Osteocyte (in vitro differentiated cells): ENCODE measurements at regions not wholly inside any gene's neighbourhood (a gene's known extent, or its start where the extent isn't known, plus 50 kb on each side); places are given as distances from the start of the nearest gene placed in this dataset.

ENCODE experiments used
- DNase-seq: peaks from one replicate; pipeline ENCODE4 v3.0.0; 2021; ENCODE audit warnings: mixed read lengths; ENCODE audit not compliant: unreplicated experiment; ENCODE audit errors: extremely low spot score
- H3K27ac Mint-ChIP-seq: one replicate; pipeline ENCODE4 v1.8.0; 2021; ENCODE audit warnings: mild to moderate bottlenecking, mixed read lengths; ENCODE audit not compliant: unreplicated experiment
- H3K27me3 Mint-ChIP-seq: one replicate; pipeline ENCODE4 v1.8.0; 2021; ENCODE audit warnings: mixed read lengths; ENCODE audit not compliant: unreplicated experiment
- H3K36me3 Mint-ChIP-seq: one replicate; pipeline ENCODE4 v1.8.0; 2021; ENCODE audit warnings: mixed read lengths; ENCODE audit not compliant: unreplicated experiment
- H3K4me1 Mint-ChIP-seq: one replicate; pipeline ENCODE4 v1.8.0; 2021; ENCODE audit warnings: mixed read lengths; ENCODE audit not compliant: unreplicated experiment
- H3K4me3 Mint-ChIP-seq: one replicate; pipeline ENCODE4 v1.8.0; 2021; ENCODE audit warnings: mild to moderate bottlenecking, moderate library complexity, mixed read lengths; ENCODE audit not compliant: unreplicated experiment
- H3K9me3 Mint-ChIP-seq: one replicate; pipeline ENCODE4 v1.8.0; 2021; ENCODE audit warnings: mixed read lengths; ENCODE audit not compliant: unreplicated experiment
- TF ChIP-seq, protein P1 (sequence below): fragments of 200-600 bp; sonication (generic); IDR thresholded peaks from 2 replicates; pipeline ENCODE4 v1.5.0; 2021; ENCODE audit warnings: antibody characterized with exemption, mild to moderate bottlenecking, moderate library complexity

- Mint-ChIP-seq H3K9me3 (no peaks in the 10 kb centered on the region), H3K4me1 (peaks cover 42% of the 10 kb centered on the region), H3K36me3 (peaks cover 2% of the 10 kb centered on the region), H3K27ac (no peak overlapping the region), H3K27me3 (no peaks in the 10 kb centered on the region), H3K4me3 (no peak overlapping the region)
- TF ChIP-seq, protein P1, sequence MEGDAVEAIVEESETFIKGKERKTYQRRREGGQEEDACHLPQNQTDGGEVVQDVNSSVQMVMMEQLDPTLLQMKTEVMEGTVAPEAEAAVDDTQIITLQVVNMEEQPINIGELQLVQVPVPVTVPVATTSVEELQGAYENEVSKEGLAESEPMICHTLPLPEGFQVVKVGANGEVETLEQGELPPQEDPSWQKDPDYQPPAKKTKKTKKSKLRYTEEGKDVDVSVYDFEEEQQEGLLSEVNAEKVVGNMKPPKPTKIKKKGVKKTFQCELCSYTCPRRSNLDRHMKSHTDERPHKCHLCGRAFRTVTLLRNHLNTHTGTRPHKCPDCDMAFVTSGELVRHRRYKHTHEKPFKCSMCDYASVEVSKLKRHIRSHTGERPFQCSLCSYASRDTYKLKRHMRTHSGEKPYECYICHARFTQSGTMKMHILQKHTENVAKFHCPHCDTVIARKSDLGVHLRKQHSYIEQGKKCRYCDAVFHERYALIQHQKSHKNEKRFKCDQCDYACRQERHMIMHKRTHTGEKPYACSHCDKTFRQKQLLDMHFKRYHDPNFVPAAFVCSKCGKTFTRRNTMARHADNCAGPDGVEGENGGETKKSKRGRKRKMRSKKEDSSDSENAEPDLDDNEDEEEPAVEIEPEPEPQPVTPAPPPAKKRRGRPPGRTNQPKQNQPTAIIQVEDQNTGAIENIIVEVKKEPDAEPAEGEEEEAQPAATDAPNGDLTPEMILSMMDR, result no peak
- no peak for DNase-seq
These were observed 143.6 kb upstream of the HAAO start for GRCh38 chr2:42935692-42936671.

DNA sequence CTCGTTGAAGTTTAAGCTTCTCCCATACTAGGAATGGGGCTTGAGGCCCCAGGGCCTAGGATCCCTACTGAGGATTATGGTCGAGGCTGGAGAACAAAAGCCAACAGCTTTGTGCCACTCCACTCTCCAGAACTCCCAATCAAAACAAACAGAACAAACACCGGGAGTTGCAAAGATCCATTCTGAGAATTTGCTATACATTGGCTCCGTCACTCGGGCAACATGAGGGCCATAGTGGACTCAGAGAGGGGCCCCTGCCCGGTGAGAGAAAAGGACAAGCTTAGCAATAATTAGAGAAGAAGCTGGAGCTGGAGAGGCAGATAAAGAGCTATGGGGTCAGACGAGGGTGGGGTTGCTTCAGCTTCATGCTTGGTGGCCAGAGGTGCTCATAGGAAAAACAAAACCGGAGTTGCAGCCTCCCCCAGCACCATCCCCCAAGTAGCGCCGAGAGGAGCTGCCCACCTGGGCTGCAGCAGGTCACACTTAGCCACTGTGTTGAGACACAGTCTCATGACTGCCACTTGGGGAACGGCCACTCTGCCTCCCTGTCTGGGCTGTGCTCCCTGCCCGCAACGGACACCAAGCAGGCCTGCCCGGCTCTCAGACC lies 142.3 kb upstream of the HAAO start:
- TF ChIP-seq, protein P1, result no peak
- Mint-ChIP-seq H3K4me3 (no peak overlapping the region), H3K27me3 (no peaks in the 10 kb centered on the region), H3K9me3 (no peaks in the 10 kb centered on the region), H3K27ac (no peak overlapping the region), H3K36me3 (peaks cover 2% of the 10 kb centered on the region), H3K4me1 (peaks cover 52% of the 10 kb centered on the region)
- no peak for DNase-seq

- H3K27ac Mint-ChIP-seq, result no peak overlapping the region
- no peaks in the 10 kb centered on the region for H3K9me3 Mint-ChIP-seq
- peaks cover 61% of the 10 kb centered on the region for H3K4me1 Mint-ChIP-seq
- H3K36me3 Mint-ChIP-seq, result peaks cover 2% of the 10 kb centered on the region
- no peak overlapping the region for H3K4me3 Mint-ChIP-seq
- DNase-seq, result no peak
- TF ChIP-seq, protein P1, result no peak
- H3K27me3 Mint-ChIP-seq, result no peaks in the 10 kb centered on the region
These were observed 141.5 kb upstream of the HAAO start for GRCh38 chr2:42933824-42934254.

- H3K27me3 Mint-ChIP-seq, result no peaks in the 10 kb centered on the region
- no peaks in the 10 kb centered on the region for H3K9me3 Mint-ChIP-seq
- peaks cover 70% of the 10 kb centered on the region for H3K4me1 Mint-ChIP-seq
- no peak for DNase-seq
- H3K4me3 Mint-ChIP-seq, result no peak overlapping the region
- H3K36me3 Mint-ChIP-seq, result no peaks in the 10 kb centered on the region
- TF ChIP-seq, protein P1, result no peak
- H3K27ac Mint-ChIP-seq, result peak overlapping the region; percentile 45
These were observed 140.1 kb upstream of the HAAO start for GRCh38 chr2:42932271-42933151.
